ENCODE measurements at regions not wholly inside any gene's neighbourhood (a gene's known extent, or its start where the extent isn't known, plus 50 kb on each side); places are given as distances from the start of the nearest gene placed in this dataset.
A peak's percentile ranks its signal among the peaks of the same experiment; 100 is the strongest.

DNA sequence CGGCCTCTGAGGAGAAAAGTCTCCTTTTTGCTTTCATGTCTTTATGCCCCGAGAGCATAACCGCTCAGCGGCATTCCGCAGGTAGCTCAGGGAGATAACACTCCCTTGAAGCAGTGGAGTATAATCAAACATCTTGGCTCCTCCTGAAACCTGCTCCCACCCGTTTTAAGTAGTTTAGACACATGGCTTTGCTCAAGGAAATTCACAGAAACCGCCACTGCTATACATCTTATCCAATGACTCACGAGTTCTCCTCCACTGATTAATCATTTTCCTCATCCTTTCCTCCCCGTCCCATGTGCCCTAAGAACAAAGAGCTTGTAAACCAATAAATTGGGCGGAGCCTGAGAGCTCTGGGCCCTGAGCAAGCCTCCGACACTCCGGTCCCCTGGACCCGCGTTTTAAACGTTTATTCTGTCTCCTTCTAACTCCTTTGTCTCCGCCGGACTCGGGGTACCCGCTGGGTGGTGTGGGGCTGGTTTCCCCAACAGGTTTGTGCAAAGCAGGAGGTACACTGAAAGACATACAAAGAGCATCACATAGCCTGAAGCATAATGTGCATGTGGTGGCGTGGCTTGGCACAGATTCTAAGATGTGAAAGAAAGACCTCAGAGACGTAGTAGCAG is 401.2 kb downstream of the TLL1 start:
- FAIRE-seq = no peak

DNA sequence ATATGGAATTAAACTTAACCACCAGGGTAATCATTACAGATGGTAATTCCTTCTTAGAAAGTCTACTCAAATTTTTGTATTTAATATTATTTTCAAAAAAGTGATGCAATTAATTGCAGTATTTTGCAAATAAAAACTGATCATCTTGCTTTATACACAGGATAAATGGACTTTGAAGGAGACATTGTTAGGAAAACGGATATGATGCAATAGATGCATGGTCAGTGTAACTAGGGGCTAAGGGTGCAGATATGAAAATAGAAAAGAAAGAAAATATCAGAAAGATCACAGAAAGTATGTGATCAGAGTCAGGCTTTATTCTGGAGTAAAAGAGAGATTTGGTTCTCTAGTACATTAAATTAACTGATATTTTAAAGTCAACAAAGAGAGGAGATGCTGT is 401.7 kb downstream of the TLL1 start:
- FAIRE-seq = no peak

- FAIRE-seq = no peak
These were observed 404.4 kb downstream of the TLL1 start for GRCh38 chr4:166277401-166277800.

- FAIRE-seq = no peak
These were observed 404.8 kb downstream of the TLL1 start for GRCh38 chr4:166277853-166278252.

DNA sequence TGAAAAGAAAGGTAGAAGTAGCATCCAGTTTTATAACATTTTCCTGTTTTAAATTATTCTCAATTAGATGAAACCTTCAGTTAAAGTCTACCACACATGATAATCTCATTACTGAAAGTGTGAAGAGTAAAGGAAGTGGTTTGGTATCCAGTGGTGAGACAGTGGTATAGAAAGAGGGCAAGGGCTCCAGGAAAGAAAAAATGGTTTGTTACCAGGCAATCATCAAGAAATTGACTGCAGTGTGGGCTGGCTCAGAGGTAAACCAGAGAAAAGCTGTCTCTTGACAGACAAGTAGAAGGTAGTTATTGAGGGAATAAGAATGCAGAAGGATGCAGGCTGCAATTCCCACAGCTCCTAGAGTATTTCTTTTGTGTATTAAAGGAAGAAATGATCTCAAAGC is 406.2 kb downstream of the TLL1 start:
- no peak for FAIRE-seq

DNA sequence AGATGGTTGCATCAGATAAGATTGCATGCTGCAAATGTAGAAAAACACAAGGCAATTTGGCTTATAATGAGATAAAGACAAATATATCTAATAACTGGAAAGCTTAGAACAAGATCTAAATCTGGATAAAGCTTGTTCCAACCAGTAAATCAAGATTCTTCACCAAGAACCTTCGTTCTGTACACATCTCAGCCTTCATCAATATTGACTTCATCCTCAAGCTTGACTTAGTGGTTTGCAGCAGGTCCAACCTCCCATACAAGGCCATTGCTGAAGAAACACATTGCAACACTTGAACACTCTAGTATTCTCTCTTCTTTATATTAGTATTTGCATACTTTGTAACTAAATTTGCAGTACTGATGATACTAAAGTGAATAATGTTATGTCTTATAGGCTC is 407.6 kb downstream of the TLL1 start:
- FAIRE-seq = no peak

GRCh38 chr4:166282081-166282770 is 409.2 kb downstream of the TLL1 start:
- FAIRE-seq = peak; percentile 70

DNA sequence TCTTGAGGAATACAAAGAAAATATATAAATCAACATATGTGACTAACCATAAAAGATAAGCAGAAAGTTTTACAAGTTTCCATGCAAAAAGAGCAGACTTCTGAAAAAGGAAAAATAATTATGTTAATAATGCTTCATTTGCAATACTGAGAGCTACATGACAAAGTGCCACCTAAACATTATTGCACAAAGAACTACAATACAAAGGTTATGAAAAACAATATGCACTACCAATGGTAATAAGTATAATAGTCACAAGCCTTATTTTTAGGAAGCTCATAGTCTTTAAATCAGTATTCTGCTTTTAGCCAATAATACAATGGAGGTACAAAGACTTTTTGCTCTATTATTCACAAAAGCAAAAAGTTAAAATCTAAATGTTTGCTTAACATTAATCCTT is 411.2 kb downstream of the TLL1 start:
- FAIRE-seq = peak; percentile 44

GRCh38 chr4:166290426-166290825 is 417.4 kb downstream of the TLL1 start:
- FAIRE-seq = no peak

DNA sequence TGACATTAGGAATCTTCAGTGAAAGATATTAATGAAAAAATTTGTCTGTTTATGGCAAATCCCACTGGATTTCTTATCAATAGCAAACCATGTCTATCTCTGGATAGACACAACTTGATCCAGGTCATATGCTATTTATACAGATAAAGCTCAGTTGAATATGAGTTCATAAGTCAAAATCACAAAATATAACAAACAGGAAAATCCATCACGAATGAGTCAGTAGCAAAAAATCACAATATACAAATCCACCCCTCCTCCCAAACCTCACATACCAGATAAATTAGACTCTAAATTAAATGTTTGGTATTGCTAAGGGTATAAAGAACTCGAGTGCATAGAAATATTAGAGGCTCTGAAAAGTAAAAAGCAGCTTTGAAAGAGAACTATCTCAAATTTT is 420.5 kb downstream of the TLL1 start:
- FAIRE-seq = no peak

- FAIRE-seq = no peak
These were observed 428.2 kb downstream of the TLL1 start for GRCh38 chr4:166301266-166301665.

DNA sequence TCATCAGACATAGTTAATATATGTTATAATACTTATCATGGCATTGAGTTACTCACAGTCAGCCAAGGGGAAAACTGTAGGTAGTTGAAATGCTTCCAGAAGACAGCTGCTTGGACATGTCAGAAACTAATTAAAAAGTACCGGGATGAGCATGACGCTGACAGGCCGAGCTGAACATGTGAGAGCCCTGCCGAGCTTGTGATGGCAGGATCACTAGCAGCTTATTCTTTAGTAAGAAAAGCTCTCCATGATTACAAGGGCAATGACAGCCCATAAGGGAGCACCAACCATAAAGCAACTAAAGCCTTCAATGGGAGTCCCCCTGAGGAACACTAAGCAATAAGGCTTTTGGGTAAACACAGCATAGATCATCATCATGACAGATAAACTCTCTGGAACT is 435.6 kb downstream of the TLL1 start:
- no peak for FAIRE-seq

- no peak for FAIRE-seq
These were observed 436.2 kb downstream of the TLL1 start for GRCh38 chr4:166309286-166309685.

- no peak for FAIRE-seq
These were observed 438.1 kb downstream of the TLL1 start for GRCh38 chr4:166311169-166311568.

DNA sequence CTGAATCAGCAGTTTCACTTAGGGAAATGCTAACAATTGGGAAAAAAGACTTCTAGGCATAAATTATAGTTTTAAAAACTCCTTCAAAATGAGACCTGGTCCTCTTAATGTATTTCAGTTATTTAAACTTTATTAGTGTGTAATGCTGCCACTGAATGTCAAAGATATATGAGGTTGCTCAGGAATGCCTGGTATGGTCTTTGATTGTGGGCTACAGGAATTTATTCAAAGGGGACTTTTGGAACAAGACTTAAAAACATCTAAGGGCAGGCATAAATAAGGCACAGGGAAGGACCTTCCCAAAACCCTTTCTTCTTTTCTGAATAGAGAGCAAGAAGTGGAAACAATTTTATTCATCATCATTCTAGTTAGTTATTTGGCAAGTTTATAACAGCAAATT is 439.1 kb downstream of the TLL1 start:
- no peak for FAIRE-seq

DNA sequence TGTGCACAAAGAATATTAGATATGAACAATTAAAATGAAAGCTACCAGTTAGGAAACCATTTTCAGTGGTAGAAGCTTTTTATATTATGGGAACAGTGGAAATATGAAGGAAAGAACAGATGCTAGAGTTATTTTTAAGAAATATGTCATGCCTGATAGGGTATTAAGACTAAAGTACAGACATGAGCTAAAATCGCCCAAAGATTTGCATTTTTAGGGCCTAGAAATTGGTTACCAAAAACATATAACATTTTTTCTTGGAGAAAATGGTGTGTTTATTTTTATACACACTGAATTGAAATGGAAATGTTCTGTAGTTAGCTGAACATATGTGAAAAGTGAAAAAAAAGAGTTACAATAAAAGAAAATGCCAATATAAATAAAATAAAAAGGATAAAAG is 441.9 kb downstream of the TLL1 start:
- no peak for FAIRE-seq

DNA sequence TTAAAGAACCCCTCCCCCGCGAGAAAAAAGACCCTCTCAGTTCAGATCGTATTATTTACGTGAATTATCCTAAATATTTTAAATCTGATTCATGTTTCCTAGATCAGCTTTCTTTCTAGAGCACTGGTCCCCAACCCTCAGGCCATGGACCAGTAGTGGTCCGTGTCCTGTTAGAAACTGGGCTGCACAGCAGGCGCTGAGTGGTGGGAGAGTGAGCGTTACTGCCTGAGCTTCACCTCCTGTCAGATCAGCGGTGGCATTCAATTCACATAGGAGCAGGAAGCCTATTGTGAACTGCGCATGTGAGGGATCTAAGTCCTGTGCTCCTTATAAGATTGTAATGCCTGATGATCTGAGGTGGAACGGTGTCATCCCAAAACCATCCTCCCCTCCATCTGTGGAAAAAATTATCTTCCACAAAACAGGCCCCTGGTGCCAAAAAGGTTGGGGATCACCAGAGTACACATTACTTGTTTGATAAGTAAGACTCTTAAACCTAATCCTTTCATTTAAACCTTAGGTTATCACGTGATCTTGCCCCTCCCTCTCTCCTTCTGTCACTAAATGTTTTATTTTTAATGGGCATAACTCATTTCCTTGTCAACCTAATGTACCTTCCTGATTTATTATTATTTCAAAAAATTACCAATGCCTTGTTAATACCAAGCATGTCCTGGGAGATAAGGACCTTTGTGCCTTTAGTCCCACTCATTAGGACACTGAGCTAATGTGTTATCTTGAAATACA is 442.9 kb downstream of the TLL1 start:
- FAIRE-seq = no peak

- FAIRE-seq = no peak
These were observed 445.9 kb downstream of the TLL1 start for GRCh38 chr4:166318810-166319525.

GRCh38 chr4:166323250-166323649 is 450.2 kb downstream of the TLL1 start:
- FAIRE-seq = no peak

DNA sequence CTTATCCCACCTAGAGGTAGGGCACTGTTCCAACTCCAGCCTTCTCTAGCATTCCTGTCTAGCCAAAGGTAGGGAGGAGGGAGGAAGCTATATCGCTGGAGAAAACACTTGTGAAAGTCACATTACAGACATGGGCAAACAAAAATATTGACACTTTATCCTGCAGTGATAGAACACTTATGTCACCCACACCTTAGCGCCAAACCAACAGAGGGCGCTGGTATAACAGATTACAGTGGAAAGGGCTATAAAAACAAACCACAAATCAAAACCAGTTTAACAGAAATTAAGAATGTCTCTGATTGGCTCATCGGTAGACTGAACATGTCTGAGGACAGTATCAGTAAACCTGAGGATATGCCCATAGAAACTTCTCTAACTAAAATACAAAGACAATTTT is 451.3 kb downstream of the TLL1 start:
- no peak for FAIRE-seq

- no peak for FAIRE-seq
These were observed 462.4 kb downstream of the TLL1 start for GRCh38 chr4:166335256-166335938.

- no peak for FAIRE-seq
These were observed 469.0 kb downstream of the TLL1 start for GRCh38 chr4:166341992-166342391.

DNA sequence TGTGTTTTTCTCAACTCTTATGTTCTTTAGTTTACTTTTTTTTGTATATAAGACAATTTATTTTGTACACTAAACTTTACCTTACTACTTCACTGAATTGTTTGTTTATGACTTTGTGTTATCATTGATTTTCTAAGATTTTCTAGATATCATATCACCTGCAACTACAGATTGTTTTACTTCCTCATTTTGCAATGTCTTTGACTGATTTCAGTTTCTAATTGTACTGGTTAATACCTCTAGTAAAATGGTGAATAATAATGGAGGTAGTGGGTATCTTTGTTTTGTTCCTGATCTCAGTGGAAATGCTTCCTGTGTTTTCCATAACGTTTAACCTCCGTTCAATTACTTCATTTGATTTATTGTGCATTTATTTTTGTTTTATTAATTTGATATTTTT is 490.2 kb downstream of the TLL1 start:
- FAIRE-seq = peak; percentile 69
